T-helper 1 cell treated with Interleukin-12 subunit alpha and Interleukin-12 subunit beta and Interleukin-4 antibody, amounts not matched to agents 30 ng/mL and 1 ng/mL, for 36 hours (primary cell): ENCODE measurements at regions not wholly inside any gene's neighbourhood (a gene's known extent, or its start where the extent isn't known, plus 50 kb on each side); places are given as distances from the start of the nearest gene placed in this dataset.

ENCODE experiments used
- intact Hi-C: fragments of 100-400 bp; cut with micrococcal nuclease; formaldehyde crosslinking; loops from one replicate; pipeline ENCODE4 v1.15.1; 2024

GRCh38 chr2:62283147-62283546 is 87.2 kb downstream of the B3GNT2 start:
- intact Hi-C loops = no loop called here

GRCh38 chr2:62281663-62282062 is 85.7 kb downstream of the B3GNT2 start:
- intact Hi-C loops = no loop called here

- intact Hi-C loops = no loop called here
These were observed 81.8 kb downstream of the B3GNT2 start for GRCh38 chr2:62277688-62278087.
